ENCODE measurements at regions not wholly inside any gene's neighbourhood (a gene's known extent, or its start where the extent isn't known, plus 50 kb on each side); places are given as distances from the start of the nearest gene placed in this dataset.

GRCh38 chr17:71727292-71727691 is 393.5 kb upstream of the SOX9 start:
- CTCF ChIA-PET = no interaction called here
- no peak for ATAC-seq
- H3K27me3 ChIP-seq (ENCODE audit: control insufficient read depth, insufficient read depth, low read length) = no peaks in the 10 kb centered on the region
- no peaks in the 10 kb centered on the region for H3K9me3 ChIP-seq (ENCODE audit: control insufficient read depth, insufficient read depth, low read depth, low read length)
- no TSS peak for BruUV-seq (replicated peaks)
- no peaks in the 10 kb centered on the region for H3K36me3 ChIP-seq (ENCODE audit: control insufficient read depth, insufficient read depth, low read length)
- in situ Hi-C loops (cut with HindIII; ENCODE audit: low pct_unique_long_range_greater_than_20kb, low sequenced_read_pairs) (no loop called here), intact Hi-C loops (cut with micrococcal nuclease; ENCODE audit: unreplicated experiment) (no loop called here)
- TF ChIP-seq TCF7L2 (IDR thresholded peaks at IDR 0.05; ENCODE audit: low read depth, low read length) (no peak), CTCF (IDR thresholded peaks at IDR 0.05) (no peak), SIN3A (IDR thresholded peaks at IDR 0.05; ENCODE audit: borderline replicate concordance, insufficient read depth, low read depth, low read length) (no peak), POLR2AphosphoS5 (IDR thresholded peaks at IDR 0.05; ENCODE audit: low read depth, low read length) (no peak), REST (IDR thresholded peaks at IDR 0.05; ENCODE audit: insufficient read depth in 1 of 2, low read depth in 2 of 2, low read length in 1 of 2) (no peak)
- DNase-seq (ENCODE audit: low read depth, low spot score) = no peak
- H3K4me1 ChIP-seq (ENCODE audit: control insufficient read depth, insufficient read depth, low read length) = no peaks in the 10 kb centered on the region
- no peak overlapping the region for H3K27ac ChIP-seq (ENCODE audit: low read length)
- POLR2A ChIA-PET = no interaction called here
- no peak overlapping the region for H3K4me3 ChIP-seq (ENCODE audit: low read depth in 2 of 2, low read length in 2 of 2)

- TF ChIP-seq SIN3A (IDR thresholded peaks at IDR 0.05; ENCODE audit: borderline replicate concordance, insufficient read depth, low read depth, low read length) (no peak), CTCF (IDR thresholded peaks at IDR 0.05) (no peak), TCF7L2 (IDR thresholded peaks at IDR 0.05; ENCODE audit: low read depth, low read length) (no peak), POLR2AphosphoS5 (IDR thresholded peaks at IDR 0.05; ENCODE audit: low read depth, low read length) (no peak), REST (IDR thresholded peaks at IDR 0.05; ENCODE audit: insufficient read depth in 1 of 2, low read depth in 2 of 2, low read length in 1 of 2) (no peak)
- H3K9me3 ChIP-seq (ENCODE audit: control insufficient read depth, insufficient read depth, low read depth, low read length) = no peaks in the 10 kb centered on the region
- ATAC-seq (no peak), DNase-seq (ENCODE audit: low read depth, low spot score) (no peak)
- in situ Hi-C loops (cut with HindIII; ENCODE audit: low pct_unique_long_range_greater_than_20kb, low sequenced_read_pairs) (no loop called here), intact Hi-C loops (cut with micrococcal nuclease; ENCODE audit: unreplicated experiment) (no loop called here)
- H3K36me3 ChIP-seq (ENCODE audit: control insufficient read depth, insufficient read depth, low read length) = no peaks in the 10 kb centered on the region
- H3K27me3 ChIP-seq (ENCODE audit: control insufficient read depth, insufficient read depth, low read length) = no peaks in the 10 kb centered on the region
- CTCF ChIA-PET = no interaction called here
- POLR2A ChIA-PET = no interaction called here
- H3K27ac ChIP-seq (ENCODE audit: low read length) = no peak overlapping the region
- H3K4me1 ChIP-seq (ENCODE audit: control insufficient read depth, insufficient read depth, low read length) = no peaks in the 10 kb centered on the region
- no peak overlapping the region for H3K4me3 ChIP-seq (ENCODE audit: low read depth in 2 of 2, low read length in 2 of 2)
- BruUV-seq (replicated peaks) = no TSS peak
Measured at GRCh38 chr17:71727723-71728122, 393.1 kb upstream of the SOX9 start.

Data from Panc1 (cell line).